ENCODE measurements at regions not wholly inside any gene's neighbourhood (a gene's known extent, or its start where the extent isn't known, plus 50 kb on each side); places are given as distances from the start of the nearest gene placed in this dataset.

DNA sequence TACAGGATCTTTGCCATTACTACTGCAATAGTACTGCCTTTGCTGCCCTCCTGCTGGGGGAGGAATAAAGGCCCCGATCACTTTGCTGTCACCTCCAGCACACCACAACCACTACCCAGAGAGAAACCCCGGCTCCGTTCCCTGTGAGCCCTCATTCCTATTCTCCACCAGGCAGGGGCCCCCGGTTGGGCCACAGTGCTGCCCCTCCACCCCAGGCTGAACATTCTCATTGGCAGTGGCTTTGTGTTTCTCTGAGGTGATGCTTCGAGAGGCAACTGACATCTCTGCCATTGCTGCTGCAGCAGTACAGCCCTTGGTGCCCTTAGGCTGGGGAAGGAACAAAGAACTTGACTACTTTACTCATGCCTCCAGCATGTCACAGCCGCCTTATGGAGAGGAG lies 612.9 kb upstream of the EPHA6 start:
- no peak for FAIRE-seq
- H3K27me3 ChIP-seq (ENCODE audit: control insufficient read depth in 2 of 2, insufficient read depth in 2 of 2, low read length in 2 of 2), result no peaks in the 10 kb centered on the region
- H3K4me2 ChIP-seq (ENCODE audit: insufficient read depth, low read length), result no peak overlapping the region
- no peaks in the 10 kb centered on the region for H3K4me1 ChIP-seq (replicated peaks in 1 of 2; ENCODE audit: control insufficient read depth in 2 of 2, insufficient read depth in 2 of 2, low read length in 2 of 2)
- intact Hi-C loops (cut with micrococcal nuclease), result no loop called here
- no peak for DNase-seq (ENCODE audit: extremely low read depth in 1 of 4, low spot score in 3 of 4)
- in situ Hi-C loops (cut with MboI), result no loop called here
- TF ChIP-seq IRF1 (CRISPR knock-in tag; IDR thresholded peaks at IDR 0.05; ENCODE audit: borderline replicate concordance) (no peak), CEBPZ (IDR thresholded peaks at IDR 0.05; ENCODE audit: borderline replicate concordance, low read depth, low read length) (no peak), ETS1 (conservative IDR thresholded peaks at IDR 0.05; ENCODE audit: control insufficient read depth, low read depth, low read length) (no peak), ZNF740 (CRISPR knock-in tag; IDR thresholded peaks at IDR 0.05) (no peak), ZNF740 (tag; IDR thresholded peaks at IDR 0.05) (no peak)
- TF ChIP-seq, protein P1, sequence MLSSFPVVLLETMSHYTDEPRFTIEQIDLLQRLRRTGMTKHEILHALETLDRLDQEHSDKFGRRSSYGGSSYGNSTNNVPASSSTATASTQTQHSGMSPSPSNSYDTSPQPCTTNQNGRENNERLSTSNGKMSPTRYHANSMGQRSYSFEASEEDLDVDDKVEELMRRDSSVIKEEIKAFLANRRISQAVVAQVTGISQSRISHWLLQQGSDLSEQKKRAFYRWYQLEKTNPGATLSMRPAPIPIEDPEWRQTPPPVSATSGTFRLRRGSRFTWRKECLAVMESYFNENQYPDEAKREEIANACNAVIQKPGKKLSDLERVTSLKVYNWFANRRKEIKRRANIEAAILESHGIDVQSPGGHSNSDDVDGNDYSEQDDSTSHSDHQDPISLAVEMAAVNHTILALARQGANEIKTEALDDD (IDR thresholded peaks at IDR 0.05), result no peak
- H2AFZ ChIP-seq (ENCODE audit: low read depth, low read length), result no peak overlapping the region
- WGBS (ENCODE audit: insufficient coverage, low coverage, missing lambda C conversion rate), result 0% methylated on average over 5 of the region's 6 CpGs
- H3K36me3 ChIP-seq (ENCODE audit: control insufficient read depth, insufficient read depth, low read length), result no peaks in the 10 kb centered on the region
- no peak overlapping the region for H3K9ac ChIP-seq (ENCODE audit: insufficient read depth in 1 of 2, low read depth in 2 of 2, low read length in 2 of 2)
- H3K27ac ChIP-seq (ENCODE audit: extremely low read depth, low read depth, low read length), result no peak overlapping the region
- H3K79me2 ChIP-seq (ENCODE audit: control insufficient read depth, insufficient read depth, low read length), result no peaks in the 10 kb centered on the region
- no peaks in the 10 kb centered on the region; the same call in 1 of the 2 replicates for H3K9me3 ChIP-seq (replicated peaks; ENCODE audit: control insufficient read depth, insufficient read depth, low read depth, low read length)
- no peak for ATAC-seq
- H3K4me3 ChIP-seq, result no peak overlapping the region
- CTCF ChIA-PET (ENCODE audit: low intra/inter-chr PET ratio), result no interaction called here
- H3K9me1 ChIP-seq (ENCODE audit: control insufficient read depth, insufficient read depth, low read length), result no peaks in the 10 kb centered on the region
- POLR2A ChIA-PET, result no interaction called here
- BruUV-seq (replicated peaks), result no TSS peak
- no peaks in the 10 kb centered on the region for H4K20me1 ChIP-seq (replicated peaks; ENCODE audit: control insufficient read depth, insufficient read depth, low read length)

Data from K562 (cell line).